Mesendoderm (in vitro differentiated cells): ENCODE measurements at regions not wholly inside any gene's neighbourhood (a gene's known extent, or its start where the extent isn't known, plus 50 kb on each side); places are given as distances from the start of the nearest gene placed in this dataset.

Experiments
- DNase-seq: peaks from one replicate; pipeline ENCODE4 v3.0.0; 2013
- H2AK5ac ChIP-seq: 2 replicates; pipeline ENCODE4 v1.6.1; 2013; ENCODE audit warnings: low read length, inconsistent platforms
- H2BK120ac ChIP-seq: 2 replicates; pipeline ENCODE4 v1.6.1; 2013; ENCODE audit warnings: low read depth, mild to moderate bottlenecking, low read length, moderate library complexity, mixed read lengths
- H2BK15ac ChIP-seq: replicated peaks from 2 replicates; pipeline ENCODE4 v1.6.1; 2013; ENCODE audit warnings: low read depth, mild to moderate bottlenecking, moderate library complexity
- H2BK5ac ChIP-seq: 2 replicates; pipeline ENCODE4 v1.6.1; 2013; ENCODE audit warnings: low read length, inconsistent platforms
- H3K18ac ChIP-seq: 2 replicates; pipeline ENCODE4 v1.6.1; 2013; ENCODE audit warnings: mild to moderate bottlenecking, low read length, mixed read lengths
- H3K23ac ChIP-seq: one replicate; pipeline ENCODE4 v1.6.1; 2013; ENCODE audit warnings: low read length
- H3K27ac ChIP-seq: 2 replicates; pipeline ENCODE4 v1.5.1; 2013; ENCODE audit warnings: low read depth, mild to moderate bottlenecking, inconsistent platforms, low read length, moderate library complexity
- H3K27me3 ChIP-seq: 2 replicates; pipeline ENCODE4 v1.6.1; 2013; ENCODE audit warnings: low read length, control low read depth, mild to moderate bottlenecking, inconsistent platforms; ENCODE audit not compliant: insufficient read depth, poor library complexity
- H3K36me3 ChIP-seq: 2 replicates; pipeline ENCODE4 v1.6.1; 2013; ENCODE audit warnings: low read length, inconsistent platforms; ENCODE audit not compliant: control insufficient read depth, insufficient read depth
- H3K4ac ChIP-seq: one replicate; pipeline ENCODE4 v1.6.1; 2013; ENCODE audit warnings: low read depth, mild to moderate bottlenecking, low read length, moderate library complexity
- H3K4me1 ChIP-seq: 2 replicates; pipeline ENCODE4 v1.6.1; 2013; ENCODE audit warnings: low read depth, low read length, inconsistent platforms; ENCODE audit not compliant: control insufficient read depth
- H3K4me2 ChIP-seq: 2 replicates; pipeline ENCODE4 v1.6.1; 2013; ENCODE audit warnings: low read length
- H3K4me3 ChIP-seq: 2 replicates; pipeline ENCODE4 v1.5.1; 2013; ENCODE audit warnings: mild to moderate bottlenecking, low read length
- H3K56ac ChIP-seq: one replicate; pipeline ENCODE4 v1.6.1; 2013; ENCODE audit warnings: low read length
- H3K79me1 ChIP-seq: 2 replicates; pipeline ENCODE4 v1.6.1; 2013; ENCODE audit warnings: low read length, inconsistent platforms
- H3K79me2 ChIP-seq: 2 replicates; pipeline ENCODE4 v1.6.1; 2013; ENCODE audit warnings: mild to moderate bottlenecking, low read length; ENCODE audit not compliant: control insufficient read depth, insufficient read depth
- H3K9ac ChIP-seq: 2 replicates; pipeline ENCODE4 v1.6.1; 2013; ENCODE audit warnings: low read length, inconsistent platforms
- H4K5ac ChIP-seq: one replicate; pipeline ENCODE4 v1.6.1; 2013; ENCODE audit warnings: low read length
- H4K8ac ChIP-seq: one replicate; pipeline ENCODE4 v1.6.1; 2013; ENCODE audit warnings: low read depth, mild to moderate bottlenecking, control low read depth, low read length, moderate library complexity
- WGBS: extraction: QIAGEN DNeasy Blood & Tissue Kit; methylation state at CpG from one replicate; pipeline ENCODE4 v1.1.7; 2013; ENCODE audit warnings: low lambda C conversion rate, missing lambda C conversion rate; ENCODE audit not compliant: insufficient coverage; ENCODE audit errors: extremely low coverage; 5-methylcytosine and 5-hydroxymethylcytosine counted together

- Histone ChIP-seq H3K56ac (no peak overlapping the region), H3K18ac (no peak overlapping the region), H2BK5ac (no peak overlapping the region), H3K79me2 (no peaks in the 10 kb centered on the region), H3K4ac (no peak overlapping the region), H4K5ac (no peak overlapping the region), H2BK15ac (no peak overlapping the region), H3K36me3 (no peaks in the 10 kb centered on the region), H3K9ac (no peak overlapping the region), H2AK5ac (no peak overlapping the region), H3K23ac (no peak overlapping the region), H3K79me1 (no peaks in the 10 kb centered on the region), H3K4me2 (no peak overlapping the region), H3K4me1 (no peaks in the 10 kb centered on the region), H3K27ac (no peak overlapping the region), H4K8ac (no peak overlapping the region), H2BK120ac (no peak overlapping the region), H3K27me3 (no peaks in the 10 kb centered on the region), H3K4me3 (no peak overlapping the region)
- no peak for DNase-seq
- no CpG with 5 or more reads among the region's 5 CpGs for WGBS
Measured at GRCh38 chr16:49112754-49113153, 168.9 kb downstream of the CBLN1 start.

- no peak overlapping the region for H3K4ac ChIP-seq
- no peak overlapping the region for H3K4me2 ChIP-seq
- no peak for DNase-seq
- H3K79me1 ChIP-seq, result no peaks in the 10 kb centered on the region
- no peak overlapping the region for H3K4me3 ChIP-seq
- H3K18ac ChIP-seq, result no peak overlapping the region
- no peaks in the 10 kb centered on the region for H3K36me3 ChIP-seq
- WGBS, result no CpG with 5 or more reads among the region's 1 CpG
- H3K9ac ChIP-seq, result no peak overlapping the region
- H2BK5ac ChIP-seq, result no peak overlapping the region
- H3K56ac ChIP-seq, result no peak overlapping the region
- no peak overlapping the region for H2AK5ac ChIP-seq
- no peak overlapping the region for H4K5ac ChIP-seq
- no peak overlapping the region for H3K27ac ChIP-seq
- no peaks in the 10 kb centered on the region for H3K79me2 ChIP-seq
- no peak overlapping the region for H4K8ac ChIP-seq
- no peak overlapping the region for H3K23ac ChIP-seq
- H3K27me3 ChIP-seq, result no peaks in the 10 kb centered on the region
- no peak overlapping the region for H2BK15ac ChIP-seq
- no peak overlapping the region for H2BK120ac ChIP-seq
- no peaks in the 10 kb centered on the region for H3K4me1 ChIP-seq
Measured at GRCh38 chr16:49111351-49111750, 170.3 kb downstream of the CBLN1 start.

- no peak for DNase-seq
- H2AK5ac ChIP-seq, result no peak overlapping the region
- H3K4me2 ChIP-seq, result no peak overlapping the region
- no peaks in the 10 kb centered on the region for H3K36me3 ChIP-seq
- no peak overlapping the region for H3K56ac ChIP-seq
- no peaks in the 10 kb centered on the region for H3K4me1 ChIP-seq
- H4K5ac ChIP-seq, result no peak overlapping the region
- H3K79me2 ChIP-seq, result no peaks in the 10 kb centered on the region
- H3K9ac ChIP-seq, result no peak overlapping the region
- no peak overlapping the region for H3K23ac ChIP-seq
- WGBS, result no CpG with 5 or more reads among the region's 3 CpGs
- H3K79me1 ChIP-seq, result no peaks in the 10 kb centered on the region
- H2BK5ac ChIP-seq, result no peak overlapping the region
- no peak overlapping the region for H4K8ac ChIP-seq
- no peaks in the 10 kb centered on the region for H3K27me3 ChIP-seq
- H3K18ac ChIP-seq, result no peak overlapping the region
- no peak overlapping the region for H2BK120ac ChIP-seq
- no peak overlapping the region for H3K4me3 ChIP-seq
- H3K27ac ChIP-seq, result no peak overlapping the region
- no peak overlapping the region for H2BK15ac ChIP-seq
- H3K4ac ChIP-seq, result no peak overlapping the region
Measured at GRCh38 chr16:49108611-49109010, 173.0 kb downstream of the CBLN1 start.

GRCh38 chr16:49103298-49103697, 178.3 kb downstream of the CBLN1 start:
- Histone ChIP-seq H3K27me3 (no peaks in the 10 kb centered on the region), H3K9ac (no peak overlapping the region), H3K4ac (no peak overlapping the region), H4K8ac (no peak overlapping the region), H4K5ac (no peak overlapping the region), H2BK120ac (no peak overlapping the region), H3K27ac (no peak overlapping the region), H3K4me1 (no peaks in the 10 kb centered on the region), H3K79me1 (no peaks in the 10 kb centered on the region), H2BK15ac (no peak overlapping the region), H2AK5ac (no peak overlapping the region), H3K79me2 (no peaks in the 10 kb centered on the region), H3K36me3 (no peaks in the 10 kb centered on the region), H3K56ac (no peak overlapping the region), H3K4me3 (no peak overlapping the region), H3K18ac (no peak overlapping the region), H3K23ac (no peak overlapping the region), H3K4me2 (no peak overlapping the region), H2BK5ac (no peak overlapping the region)
- no peak for DNase-seq
- WGBS, result no CpG with 5 or more reads among the region's 3 CpGs

- no peak overlapping the region for H4K8ac ChIP-seq
- WGBS, result no CpG with 5 or more reads among the region's 1 CpG
- H3K18ac ChIP-seq, result no peak overlapping the region
- H3K27me3 ChIP-seq, result no peaks in the 10 kb centered on the region
- no peaks in the 10 kb centered on the region for H3K79me2 ChIP-seq
- H2AK5ac ChIP-seq, result no peak overlapping the region
- H2BK120ac ChIP-seq, result no peak overlapping the region
- H3K9ac ChIP-seq, result no peak overlapping the region
- DNase-seq, result no peak
- H3K4me3 ChIP-seq, result no peak overlapping the region
- no peak overlapping the region for H3K56ac ChIP-seq
- H2BK15ac ChIP-seq, result no peak overlapping the region
- H3K23ac ChIP-seq, result no peak overlapping the region
- H3K36me3 ChIP-seq, result no peaks in the 10 kb centered on the region
- no peak overlapping the region for H3K27ac ChIP-seq
- H3K4me1 ChIP-seq, result no peaks in the 10 kb centered on the region
- no peak overlapping the region for H2BK5ac ChIP-seq
- H3K79me1 ChIP-seq, result no peaks in the 10 kb centered on the region
- no peak overlapping the region for H4K5ac ChIP-seq
- H3K4ac ChIP-seq, result no peak overlapping the region
- no peak overlapping the region for H3K4me2 ChIP-seq
Measured at GRCh38 chr16:49101997-49102396, 179.6 kb downstream of the CBLN1 start.

GRCh38 chr16:49100366-49100765, 181.3 kb downstream of the CBLN1 start:
- H2AK5ac ChIP-seq, result no peak overlapping the region
- no peak overlapping the region for H3K23ac ChIP-seq
- no peak overlapping the region for H3K4ac ChIP-seq
- H2BK5ac ChIP-seq, result no peak overlapping the region
- no peak overlapping the region for H3K9ac ChIP-seq
- no peak overlapping the region for H4K8ac ChIP-seq
- no peak overlapping the region for H4K5ac ChIP-seq
- H3K36me3 ChIP-seq, result no peaks in the 10 kb centered on the region
- no peak overlapping the region for H3K56ac ChIP-seq
- no peak overlapping the region for H2BK120ac ChIP-seq
- no peak for DNase-seq
- H3K4me2 ChIP-seq, result no peak overlapping the region
- H3K27me3 ChIP-seq, result no peaks in the 10 kb centered on the region
- H3K4me1 ChIP-seq, result peaks cover under 1% of the 10 kb centered on the region
- H3K18ac ChIP-seq, result no peak overlapping the region
- no peak overlapping the region for H2BK15ac ChIP-seq
- no peak overlapping the region for H3K4me3 ChIP-seq
- H3K79me1 ChIP-seq, result no peaks in the 10 kb centered on the region
- no peaks in the 10 kb centered on the region for H3K79me2 ChIP-seq
- H3K27ac ChIP-seq, result no peak overlapping the region
